Ovary (tissue), 3 donors: ENCODE measurements at regions not wholly inside any gene's neighbourhood (a gene's known extent, or its start where the extent isn't known, plus 50 kb on each side); places are given as distances from the start of the nearest gene placed in this dataset.

Experiments used
- CTCF ChIP-seq, 3 donors: fragments of 450-650 bp in 2 of 3; fragments of 200-600 bp in 1 of 3; IDR thresholded peaks; one replicate each; pipeline versions ENCODE4 v1.5.1 to v1.8.0; 2016 to 2022; ENCODE audit warnings: antibody characterized with exemption in 3 of 3, mild to moderate bottlenecking in 1 of 3
- EP300 ChIP-seq: sonication (generic); formaldehyde crosslinking; IDR thresholded peaks from one replicate; pipeline ENCODE4 v1.6.1; 2017; ENCODE audit warnings: antibody characterized with exemption
- POLR2A ChIP-seq: fragments of 450-650 bp; IDR thresholded peaks from one replicate; pipeline ENCODE4 v1.6.1; 2017; ENCODE audit warnings: antibody characterized with exemption, mild to moderate bottlenecking, moderate library complexity
- donor health status: DM: no; HTN: no; CAD: no.

GRCh38 chr6:67818322-67818721 is 816.8 kb upstream of the ADGRB3 start:
- no peak for TF ChIP-seq CTCF (IDR thresholded peaks at IDR 0.05)
- TF ChIP-seq POLR2A: no peak
- TF ChIP-seq EP300: no peak
